GM12878 (cell line): ENCODE measurements at regions not wholly inside any gene's neighbourhood (a gene's known extent, or its start where the extent isn't known, plus 50 kb on each side); places are given as distances from the start of the nearest gene placed in this dataset.

Experiments used
- ATAC-seq: fragments of 200-7000 bp; cut with Tn5 transposase; 3 replicates; pipeline ENCODE4 v1.9.1; 2020; ENCODE audit warnings: mild to moderate bottlenecking, moderate library complexity
- BruUV-seq: library from RNA; stranded (reverse); fragments of 400-500 nt; replicated peaks from 2 replicates; lab custom pipeline; 2021; lab: Mats Ljungman, UMichigan
- CTCF ChIA-PET: fragments of 300-600 bp; sonication (Branson Sonifier 250); formaldehyde crosslinking; extraction: SDS; loops from one replicate; lab custom pipeline; 2021; ENCODE audit warnings: inconsistent platforms; lab: Yijun Ruan, JAX
- POLR2A ChIA-PET: fragments of 350-600 bp; formaldehyde crosslinking; extraction: SDS; loops from one replicate; lab custom pipeline; 2021; ENCODE audit warnings: inconsistent platforms; lab: Charles Lee
- RAD21 ChIA-PET: fragments of 300-600 bp; sonication (Branson Sonifier 250); formaldehyde crosslinking; loops from one replicate; lab custom pipeline; 2023; ENCODE audit warnings: antibody characterized with exemption; ENCODE audit not compliant: unreplicated experiment; lab: Charles Lee
- SMC1A ChIA-PET: fragments of 300-600 bp; sonication (Branson Sonifier 250); formaldehyde crosslinking; loops from one replicate; lab custom pipeline; 2023; ENCODE audit not compliant: unreplicated experiment, uncharacterized antibody; lab: Charles Lee
- DNase-seq: peaks from one replicate; pipeline ENCODE4 v3.0.0-alpha.2; 2011; ENCODE audit warnings: low read depth, low spot score
- FAIRE-seq: peaks from 3 replicates; lab custom pipeline; 2011; peaks lifted over from hg19 to GRCh38; lab: Jason Lieb, UNC
- H2AFZ ChIP-seq: 2 replicates; pipeline ENCODE4 v1.6.0; 2011; ENCODE audit warnings: low read depth, low read length, control low read depth; ENCODE audit not compliant: control insufficient read depth
- H3K27ac ChIP-seq: 2 replicates; pipeline ENCODE4 v1.5.1; 2011; ENCODE audit warnings: control low read depth; ENCODE audit not compliant: control insufficient read depth, insufficient read depth
- H3K27me3 ChIP-seq, 2 experiments: replicated peaks in 1 of 2; 2 replicates each; pipeline versions ENCODE4 v1.6.0 to v1.6.1; 2011; ENCODE audit warnings: low read length in 1 of 2; ENCODE audit not compliant: control insufficient read depth in 2 of 2, insufficient read depth in 2 of 2
- H3K36me3 ChIP-seq, 2 experiments: 2 replicates each; pipeline ENCODE4 v1.5.1; 2011; ENCODE audit warnings: low read length in 1 of 2; ENCODE audit not compliant: control insufficient read depth in 2 of 2, insufficient read depth in 2 of 2
- H3K4me1 ChIP-seq: 2 replicates; pipeline ENCODE4 v1.6.1; 2011; ENCODE audit warnings: mild to moderate bottlenecking, low read length, moderate library complexity, mixed read lengths; ENCODE audit not compliant: control insufficient read depth, insufficient read depth
- H3K4me2 ChIP-seq: 2 replicates; pipeline ENCODE4 v1.6.0; 2011; ENCODE audit warnings: control low read depth; ENCODE audit not compliant: control insufficient read depth, insufficient read depth
- H3K4me3 ChIP-seq: fragments of 200-600 bp; sonication (generic); 2 replicates; pipeline ENCODE4 v1.5.1; 2016
- H3K79me2 ChIP-seq: 2 replicates; pipeline ENCODE4 v1.6.0; 2011; ENCODE audit warnings: low read length; ENCODE audit not compliant: control insufficient read depth, insufficient read depth
- H3K9ac ChIP-seq: 2 replicates; pipeline ENCODE4 v1.8.0; 2011; ENCODE audit warnings: low read length, control low read depth, mixed read lengths; ENCODE audit not compliant: control insufficient read depth, insufficient read depth
- H3K9me3 ChIP-seq: replicated peaks from 3 replicates; pipeline ENCODE4 v1.5.1; 2011; ENCODE audit warnings: mild to moderate bottlenecking, low read length; ENCODE audit not compliant: control insufficient read depth, insufficient read depth
- H4K20me1 ChIP-seq: 2 replicates; pipeline ENCODE4 v1.6.0; 2011; ENCODE audit not compliant: control insufficient read depth, insufficient read depth
- E2F4 ChIP-seq: IDR thresholded peaks from 2 replicates; pipeline ENCODE4 v1.6.1; 2012; ENCODE audit warnings: low read depth, low read length, improper control_type of control experiment
- ESRRA ChIP-seq: IDR thresholded peaks from 2 replicates; pipeline ENCODE4 v1.6.1; 2012; ENCODE audit warnings: mild to moderate bottlenecking, low read length, improper control_type of control experiment
- EZH2 ChIP-seq: IDR thresholded peaks from 2 replicates; pipeline ENCODE4 v1.6.1; 2012; ENCODE audit warnings: low read depth, mild to moderate bottlenecking, control low read depth, inconsistent platforms, low read length, borderline replicate concordance; ENCODE audit not compliant: control insufficient read depth
- FOXK2 ChIP-seq: fragments of 450-650 bp; IDR thresholded peaks from 2 replicates; pipeline ENCODE4 v1.6.1; 2017; ENCODE audit warnings: mild to moderate bottlenecking, moderate library complexity
- FOXM1 ChIP-seq: IDR thresholded peaks from 2 replicates; pipeline ENCODE4 v1.6.1; 2012; ENCODE audit warnings: low read depth, mild to moderate bottlenecking, inconsistent platforms, low read length, moderate library complexity
- MXI1 ChIP-seq: fragments of 150-350 bp; IDR thresholded peaks from 2 replicates; pipeline ENCODE4 v1.6.1; 2011; ENCODE audit warnings: low read depth, mild to moderate bottlenecking, inconsistent platforms, low read length, improper control_type of control experiment
- NFYA ChIP-seq: IDR thresholded peaks from 2 replicates; pipeline ENCODE4 v1.6.1; 2011; ENCODE audit warnings: low read depth, mild to moderate bottlenecking, low read length, improper control_type of control experiment, borderline replicate concordance
- POU2F2 ChIP-seq: IDR thresholded peaks from 3 replicates; pipeline ENCODE4 v1.6.1; 2011; ENCODE audit warnings: low read depth, mild to moderate bottlenecking, low read length, borderline replicate concordance
- RB1 ChIP-seq: fragments of 450-650 bp; formaldehyde crosslinking; IDR thresholded peaks from 2 replicates; pipeline ENCODE4 v1.6.1; 2017; ENCODE audit warnings: mild to moderate bottlenecking, borderline replicate concordance
- REST ChIP-seq: IDR thresholded peaks from 2 replicates; pipeline ENCODE4 v1.6.1; 2012; ENCODE audit warnings: mild to moderate bottlenecking, low read depth, low read length
- SMAD5 ChIP-seq: IDR thresholded peaks from 2 replicates; pipeline ENCODE4 v1.6.1; 2016; ENCODE audit warnings: antibody characterized with exemption, low read depth
- STAT1 ChIP-seq: fragments of 450-650 bp; conservative IDR thresholded peaks from 2 replicates; pipeline ENCODE4 v1.6.1; 2014; ENCODE audit warnings: antibody characterized with exemption, mild to moderate bottlenecking
- USF1 ChIP-seq: IDR thresholded peaks from 2 replicates; pipeline ENCODE4 v1.6.1; 2011; ENCODE audit warnings: borderline replicate concordance, low read depth, mild to moderate bottlenecking, moderate library complexity, mixed read lengths, low read length; ENCODE audit not compliant: insufficient read depth; ENCODE audit errors: extremely low read length
- ZBED1 ChIP-seq: IDR thresholded peaks from 2 replicates; pipeline ENCODE4 v1.6.1; 2016; ENCODE audit warnings: borderline replicate concordance
- ZZZ3 ChIP-seq: IDR thresholded peaks from 2 replicates; pipeline ENCODE4 v1.6.1; 2011; ENCODE audit warnings: low read depth; ENCODE audit not compliant: control insufficient read depth, insufficient read length
- WGBS: methylation state at CpG from one replicate; pipeline ENCODE4 v1.1.6; 2016; ENCODE audit warnings: low lambda C conversion rate; ENCODE audit not compliant: insufficient replicate concordance, insufficient coverage; ENCODE audit errors: missing lambda C conversion rate; 5-methylcytosine and 5-hydroxymethylcytosine counted together
- in situ Hi-C: fragments of 300-500 bp; cut with MboI; formaldehyde crosslinking; loops from 9 replicates; pipeline ENCODE4 v1.14.3; 2018; ENCODE audit warnings: mixed read lengths
- intact Hi-C: fragments of 100-400 bp; cut with micrococcal nuclease; formaldehyde crosslinking; loops from one replicate; pipeline ENCODE4 v1.14.2; 2022; ENCODE audit not compliant: unreplicated experiment

GRCh38 chr5:163105456-163105855, 331.9 kb upstream of the CCNG1 start:
- in situ Hi-C loops (no loop called here), intact Hi-C loops (no loop called here)
- 56% methylated on average over 2 of the region's 2 CpGs for WGBS

More at GRCh38 chr5:163105456-163105855, 331.9 kb upstream of the CCNG1 start:
- Histone ChIP-seq H3K27me3 (no peaks in the 10 kb centered on the region), H3K4me1 (no peaks in the 10 kb centered on the region; the same call in 1 of the 2 replicates), H3K36me3 (no peaks in the 10 kb centered on the region), H4K20me1 (no peaks in the 10 kb centered on the region), H3K27ac (no peak overlapping the region), H3K4me3 (no peak overlapping the region), H3K4me2 (no peak overlapping the region), H2AFZ (peak overlapping the region; percentile 7; the same call in 1 of the 2 replicates), H3K9ac (no peak overlapping the region), H3K9me3 (no peaks in the 10 kb centered on the region; the same call in 2 of the 3 replicates), H3K79me2 (no peaks in the 10 kb centered on the region)
- CTCF ChIA-PET, result interaction anchor here (0.7 to 2.8 kb wide), 5 partner anchors 9 to 303 kb away, joined by 3 to 13 read pairs (median 4); no protein-coding TSS in a partner anchor
- SMC1A ChIA-PET, result interaction anchor here (0.5 to 2.6 kb wide), 10 partner anchors 9 to 242 kb away, joined by 3 to 11 read pairs (median 6); no protein-coding TSS in a partner anchor
- RAD21 ChIA-PET, result interaction anchor here (0.7 to 1.5 kb wide), 5 partner anchors 9 to 836 kb away, joined by 3 to 7 read pairs (median 3); no protein-coding TSS in a partner anchor
- no peak for FAIRE-seq
- peak; percentile 50 for ATAC-seq
- POLR2A ChIA-PET, result interaction anchor here (1.6 kb wide), 1 partner anchor 11 kb away, joined by 3 read pairs; no protein-coding TSS in a partner anchor
- BruUV-seq, result no TSS peak
- no peak for DNase-seq
- no peak for TF ChIP-seq E2F4
- TF ChIP-seq MXI1, result no peak
- TF ChIP-seq FOXM1, result no peak
- no peak for TF ChIP-seq FOXK2
- TF ChIP-seq REST, result no peak
- TF ChIP-seq ZBED1, result no peak
- no peak for TF ChIP-seq ZZZ3
- no peak for TF ChIP-seq NFYA
- no peak for TF ChIP-seq RB1
- no peak for TF ChIP-seq EZH2
- TF ChIP-seq ESRRA, result no peak
- TF ChIP-seq USF1, result no peak
- TF ChIP-seq POU2F2, result no peak
- no peak for TF ChIP-seq SMAD5
- TF ChIP-seq STAT1, result no peak
